Keratinocyte (primary cell): ENCODE measurements at regions not wholly inside any gene's neighbourhood (a gene's known extent, or its start where the extent isn't known, plus 50 kb on each side); places are given as distances from the start of the nearest gene placed in this dataset.

Source experiments
- DNase-seq: peaks from one replicate; pipeline ENCODE4 v3.0.0-alpha.2; 2011; ENCODE audit warnings: low read depth, missing footprints, low spot score
- FAIRE-seq: peaks from 2 replicates; lab custom pipeline; 2011; peaks lifted over from hg19 to GRCh38; lab: Jason Lieb, UNC
- H2AFZ ChIP-seq: 2 replicates; pipeline ENCODE4 v1.6.0; 2012; ENCODE audit warnings: low read length, control low read depth, inconsistent platforms; ENCODE audit not compliant: control insufficient read depth
- H3K27ac ChIP-seq: 2 replicates; pipeline ENCODE4 v1.5.1; 2011; ENCODE audit warnings: low read length; ENCODE audit not compliant: control insufficient read depth, insufficient read depth
- H3K27me3 ChIP-seq: 3 replicates; pipeline ENCODE4 v1.6.0; 2011; ENCODE audit warnings: low read length; ENCODE audit not compliant: control insufficient read depth, insufficient read depth; ENCODE audit errors: extremely low read depth
- H3K36me3 ChIP-seq, 2 experiments: 2 replicates in 1 of 2; 3 replicates in 1 of 2; pipeline ENCODE4 v1.5.1; 2011; ENCODE audit warnings: low read length in 2 of 2, mild to moderate bottlenecking in 1 of 2; ENCODE audit not compliant: control insufficient read depth in 2 of 2, insufficient read depth in 2 of 2; ENCODE audit errors: extremely low read depth in 1 of 2
- H3K4me1 ChIP-seq: 3 replicates; pipeline ENCODE4 v1.5.1; 2011; ENCODE audit warnings: low read length; ENCODE audit not compliant: control insufficient read depth, insufficient read depth; ENCODE audit errors: extremely low read depth
- H3K4me2 ChIP-seq: 3 replicates; pipeline ENCODE4 v1.6.0; 2011; ENCODE audit warnings: low read depth, low read length; ENCODE audit not compliant: control insufficient read depth, insufficient read depth; ENCODE audit errors: extremely low read depth
- H3K4me3 ChIP-seq, 3 experiments: fragments of 200-600 bp in 1 of 3; sonication (generic) in 1 of 3; 2 replicates in 2 of 3; 3 replicates in 1 of 3; pipeline ENCODE4 v1.5.1; 2011 to 2016; ENCODE audit warnings: low read length in 3 of 3, mild to moderate bottlenecking in 3 of 3, control low read depth in 2 of 3, inconsistent platforms in 1 of 3, low read depth in 1 of 3, mixed read lengths in 1 of 3, mixed run types in 1 of 3, moderate library complexity in 1 of 3; ENCODE audit not compliant: control insufficient read depth in 2 of 3, insufficient read depth in 2 of 3; ENCODE audit errors: extremely low read depth in 1 of 3
- H3K79me2 ChIP-seq: 2 replicates; pipeline ENCODE4 v1.6.0; 2012; ENCODE audit warnings: low read length; ENCODE audit not compliant: control insufficient read depth, insufficient read depth
- H3K9ac ChIP-seq: 3 replicates; pipeline ENCODE4 v1.6.0; 2011; ENCODE audit warnings: low read length; ENCODE audit not compliant: control insufficient read depth, insufficient read depth; ENCODE audit errors: extremely low read depth
- H3K9me1 ChIP-seq: 3 replicates; pipeline ENCODE4 v1.6.0; 2011; ENCODE audit warnings: low read length; ENCODE audit not compliant: control insufficient read depth, insufficient read depth; ENCODE audit errors: extremely low read depth
- H3K9me3 ChIP-seq: 2 replicates; pipeline ENCODE4 v1.5.1; 2012; ENCODE audit warnings: low read depth, low read length; ENCODE audit not compliant: control insufficient read depth
- H4K20me1 ChIP-seq: 3 replicates; pipeline ENCODE4 v1.6.0; 2011; ENCODE audit warnings: low read length; ENCODE audit not compliant: control insufficient read depth, insufficient read depth; ENCODE audit errors: extremely low read depth
- EZH2 ChIP-seq: IDR thresholded peaks from one replicate; pipeline ENCODE4 v1.6.1; 2012; ENCODE audit warnings: inconsistent platforms, mild to moderate bottlenecking, low read length, moderate library complexity
- dilution Hi-C: fragments of 300-500 bp; cut with MboI; formaldehyde crosslinking; loops from one replicate; pipeline ENCODE4 v1.7.0; 2020; ENCODE audit warnings: low sequenced_read_pairs; ENCODE audit not compliant: extremely low pct_ligation_motif_present
- TF ChIP-seq, protein P1 (sequence below), 3 experiments: IDR thresholded peaks in 1 of 3; conservative IDR thresholded peaks in 1 of 3; optimal IDR thresholded peaks in 1 of 3; 2 replicates in 2 of 3; 3 replicates in 1 of 3; pipeline versions ENCODE3 to v1.5.1; 2011; ENCODE audit warnings: low read length in 3 of 3, mild to moderate bottlenecking in 3 of 3, moderate library complexity in 2 of 3, control low read depth in 1 of 3, inconsistent platforms in 1 of 3; ENCODE audit not compliant: insufficient read depth in 2 of 3; ENCODE audit errors: extremely low read depth in 1 of 3

DNA sequence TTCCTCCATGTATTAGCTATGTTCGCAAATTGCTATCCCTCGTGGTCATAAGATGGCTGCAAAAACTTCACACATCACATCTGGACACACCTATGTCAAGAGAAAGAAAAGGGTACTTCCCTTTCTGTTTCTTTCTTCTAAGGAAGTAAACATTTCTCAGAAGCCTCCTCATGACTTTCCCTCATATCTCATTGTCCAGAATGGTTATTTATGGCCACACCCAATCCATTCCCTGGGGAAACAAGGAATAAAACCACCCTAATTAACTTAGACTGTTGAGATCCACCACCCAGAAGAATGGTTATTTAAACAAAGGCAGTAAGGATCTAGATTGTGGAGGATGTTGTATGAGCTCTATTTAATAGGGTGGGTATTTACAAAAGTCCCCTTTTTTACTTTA lies 160.8 kb upstream of the LNX1 start:
- H3K36me3 ChIP-seq, result no peaks in the 10 kb centered on the region
- TF ChIP-seq EZH2, result no peak
- TF ChIP-seq, protein P1, sequence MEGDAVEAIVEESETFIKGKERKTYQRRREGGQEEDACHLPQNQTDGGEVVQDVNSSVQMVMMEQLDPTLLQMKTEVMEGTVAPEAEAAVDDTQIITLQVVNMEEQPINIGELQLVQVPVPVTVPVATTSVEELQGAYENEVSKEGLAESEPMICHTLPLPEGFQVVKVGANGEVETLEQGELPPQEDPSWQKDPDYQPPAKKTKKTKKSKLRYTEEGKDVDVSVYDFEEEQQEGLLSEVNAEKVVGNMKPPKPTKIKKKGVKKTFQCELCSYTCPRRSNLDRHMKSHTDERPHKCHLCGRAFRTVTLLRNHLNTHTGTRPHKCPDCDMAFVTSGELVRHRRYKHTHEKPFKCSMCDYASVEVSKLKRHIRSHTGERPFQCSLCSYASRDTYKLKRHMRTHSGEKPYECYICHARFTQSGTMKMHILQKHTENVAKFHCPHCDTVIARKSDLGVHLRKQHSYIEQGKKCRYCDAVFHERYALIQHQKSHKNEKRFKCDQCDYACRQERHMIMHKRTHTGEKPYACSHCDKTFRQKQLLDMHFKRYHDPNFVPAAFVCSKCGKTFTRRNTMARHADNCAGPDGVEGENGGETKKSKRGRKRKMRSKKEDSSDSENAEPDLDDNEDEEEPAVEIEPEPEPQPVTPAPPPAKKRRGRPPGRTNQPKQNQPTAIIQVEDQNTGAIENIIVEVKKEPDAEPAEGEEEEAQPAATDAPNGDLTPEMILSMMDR (optimal IDR thresholded peaks at IDR 0.05 in 1 of 3, IDR thresholded peaks at IDR 0.05 in 1 of 3, conservative IDR thresholded peaks at IDR 0.05 in 1 of 3; ENCODE audit: extremely low read depth in 1 of 3, insufficient read depth in 2 of 3, low read length in 3 of 3), result no peak
- H4K20me1 ChIP-seq, result no peaks in the 10 kb centered on the region
- no peak for FAIRE-seq
- H3K9ac ChIP-seq, result no peak overlapping the region
- no peak overlapping the region for H3K27ac ChIP-seq
- no peak for DNase-seq
- no peak overlapping the region for H2AFZ ChIP-seq
- no peaks in the 10 kb centered on the region for H3K4me1 ChIP-seq
- H3K27me3 ChIP-seq, result peaks cover 12% of the 10 kb centered on the region
- H3K4me3 ChIP-seq, result no peak overlapping the region
- no peak overlapping the region for H3K4me2 ChIP-seq
- H3K9me1 ChIP-seq, result no peaks in the 10 kb centered on the region
- no peaks in the 10 kb centered on the region for H3K9me3 ChIP-seq
- dilution Hi-C loops, result no loop called here
- no peaks in the 10 kb centered on the region for H3K79me2 ChIP-seq

DNA sequence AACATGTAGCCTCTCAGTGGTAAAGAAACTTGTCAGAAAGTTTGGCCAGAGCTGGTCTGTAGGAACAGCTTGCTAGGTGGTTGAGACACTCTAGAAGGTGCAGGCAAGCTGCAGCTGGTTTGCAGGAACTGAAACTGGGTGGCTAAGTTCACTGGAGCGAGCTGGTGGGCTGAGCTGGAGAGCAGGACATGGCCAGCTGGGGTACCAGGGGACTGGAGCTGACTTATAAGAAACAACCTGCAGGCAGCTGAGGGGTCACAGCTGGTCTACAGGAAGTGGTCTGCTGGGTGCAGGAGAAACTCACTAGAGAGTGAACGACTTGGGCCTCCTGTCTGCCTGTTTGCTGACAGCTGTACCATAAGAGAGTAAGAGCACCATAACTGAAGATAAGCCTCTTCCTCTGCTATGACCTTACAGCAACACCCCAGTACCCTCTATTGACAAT lies 157.1 kb upstream of the LNX1 start:
- Histone ChIP-seq H3K9me3 (no peaks in the 10 kb centered on the region), H3K4me1 (no peaks in the 10 kb centered on the region), H3K9me1 (no peaks in the 10 kb centered on the region), H3K4me2 (no peak overlapping the region), H3K27ac (no peak overlapping the region), H2AFZ (no peak overlapping the region), H3K36me3 (no peaks in the 10 kb centered on the region), H3K4me3 (no peak overlapping the region), H3K27me3 (peaks cover 11% of the 10 kb centered on the region), H3K79me2 (no peaks in the 10 kb centered on the region), H3K9ac (no peak overlapping the region), H4K20me1 (no peaks in the 10 kb centered on the region)
- FAIRE-seq, result no peak
- TF ChIP-seq EZH2, result no peak
- TF ChIP-seq, protein P1 (optimal IDR thresholded peaks at IDR 0.05 in 1 of 3, IDR thresholded peaks at IDR 0.05 in 1 of 3, conservative IDR thresholded peaks at IDR 0.05 in 1 of 3; ENCODE audit: extremely low read depth in 1 of 3, insufficient read depth in 2 of 3, low read length in 3 of 3), result no peak
- dilution Hi-C loops, result no loop called here
- no peak for DNase-seq
